ENCODE measurements at regions not wholly inside any gene's neighbourhood (a gene's known extent, or its start where the extent isn't known, plus 50 kb on each side); places are given as distances from the start of the nearest gene placed in this dataset.

DNA sequence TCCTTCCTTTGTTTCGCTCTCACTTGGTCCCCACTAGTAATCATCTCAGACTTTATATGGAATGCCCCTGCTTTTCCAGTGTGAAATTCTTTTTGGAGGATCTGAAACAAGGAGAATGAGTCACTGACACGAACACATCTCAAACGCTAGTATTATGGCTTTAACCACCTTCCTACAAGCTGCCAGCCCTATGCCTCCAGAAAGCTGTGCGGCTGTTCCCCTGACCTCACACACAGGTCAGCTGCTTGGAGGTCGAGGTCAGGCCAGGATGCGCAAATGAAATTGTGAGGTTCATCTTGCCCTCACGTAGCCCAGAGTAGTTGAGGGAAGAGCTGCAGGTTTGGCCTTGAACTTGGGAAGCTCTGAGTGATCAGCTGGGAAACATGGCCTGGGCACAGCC, 449.8 kb downstream of the FGF9 start:
- TF ChIP-seq TAF1 (IDR thresholded peaks at IDR 0.05; ENCODE audit: low read depth, low read length) (no peak), TEAD4 (IDR thresholded peaks at IDR 0.05; ENCODE audit: low read depth, low read length) (no peak), POLR2A (IDR thresholded peaks at IDR 0.05; ENCODE audit: control extremely low read depth in 1 of 2, low read depth in 2 of 2, low read length in 2 of 2) (no peak), E2F6 (IDR thresholded peaks at IDR 0.05) (no peak), EGR1 (IDR thresholded peaks at IDR 0.05; ENCODE audit: borderline replicate concordance, low read depth, low read length) (no peak), GTF2F1 (IDR thresholded peaks at IDR 0.05; ENCODE audit: borderline replicate concordance, low read depth, low read length) (no peak), RAD21 (IDR thresholded peaks at IDR 0.05 in 1 of 2, conservative IDR thresholded peaks at IDR 0.05 in 1 of 2; ENCODE audit: low read depth in 2 of 2, low read length in 2 of 2) (no peak)
- TF ChIP-seq, protein P1, sequence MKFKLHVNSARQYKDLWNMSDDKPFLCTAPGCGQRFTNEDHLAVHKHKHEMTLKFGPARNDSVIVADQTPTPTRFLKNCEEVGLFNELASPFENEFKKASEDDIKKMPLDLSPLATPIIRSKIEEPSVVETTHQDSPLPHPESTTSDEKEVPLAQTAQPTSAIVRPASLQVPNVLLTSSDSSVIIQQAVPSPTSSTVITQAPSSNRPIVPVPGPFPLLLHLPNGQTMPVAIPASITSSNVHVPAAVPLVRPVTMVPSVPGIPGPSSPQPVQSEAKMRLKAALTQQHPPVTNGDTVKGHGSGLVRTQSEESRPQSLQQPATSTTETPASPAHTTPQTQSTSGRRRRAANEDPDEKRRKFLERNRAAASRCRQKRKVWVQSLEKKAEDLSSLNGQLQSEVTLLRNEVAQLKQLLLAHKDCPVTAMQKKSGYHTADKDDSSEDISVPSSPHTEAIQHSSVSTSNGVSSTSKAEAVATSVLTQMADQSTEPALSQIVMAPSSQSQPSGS (IDR thresholded peaks at IDR 0.05; ENCODE audit: low read length), result no peak
